ENCODE measurements at regions not wholly inside any gene's neighbourhood (a gene's known extent, or its start where the extent isn't known, plus 50 kb on each side); places are given as distances from the start of the nearest gene placed in this dataset.

GRCh38 chr1:29729281-29729680, 493.0 kb downstream of the PTPRU start:
- Histone ChIP-seq H3K4me3 (ENCODE audit: control insufficient read depth in 2 of 3, extremely low read depth in 1 of 3, insufficient read depth in 2 of 3, low read depth in 1 of 3, low read length in 3 of 3) (no peak overlapping the region), H4K20me1 (ENCODE audit: control insufficient read depth, extremely low read depth, insufficient read depth, low read length) (no peaks in the 10 kb centered on the region), H3K4me1 (ENCODE audit: control insufficient read depth, extremely low read depth, insufficient read depth, low read length) (no peaks in the 10 kb centered on the region), H3K27ac (ENCODE audit: control insufficient read depth, insufficient read depth, low read length) (no peak overlapping the region), H3K9me1 (ENCODE audit: control insufficient read depth, extremely low read depth, insufficient read depth, low read length) (no peaks in the 10 kb centered on the region), H3K36me3 (ENCODE audit: control insufficient read depth in 2 of 2, extremely low read depth in 1 of 2, insufficient read depth in 2 of 2, low read length in 2 of 2) (no peaks in the 10 kb centered on the region), H3K27me3 (ENCODE audit: control insufficient read depth, extremely low read depth, insufficient read depth, low read length) (no peaks in the 10 kb centered on the region), H3K9ac (ENCODE audit: control insufficient read depth, extremely low read depth, insufficient read depth, low read length) (no peak overlapping the region), H3K79me2 (ENCODE audit: control insufficient read depth, insufficient read depth, low read length) (no peaks in the 10 kb centered on the region), H3K9me3 (ENCODE audit: control insufficient read depth, low read depth, low read length) (no peaks in the 10 kb centered on the region), H2AFZ (ENCODE audit: control insufficient read depth, low read length) (no peak overlapping the region), H3K4me2 (ENCODE audit: control insufficient read depth, extremely low read depth, insufficient read depth, low read depth, low read length) (no peak overlapping the region)
- DNase-seq (ENCODE audit: low read depth, low spot score) (no peak), FAIRE-seq (no peak)
- TF ChIP-seq CTCF (optimal IDR thresholded peaks at IDR 0.05 in 1 of 3, IDR thresholded peaks at IDR 0.05 in 1 of 3, conservative IDR thresholded peaks at IDR 0.05 in 1 of 3; ENCODE audit: extremely low read depth in 1 of 3, insufficient read depth in 2 of 3, low read length in 3 of 3) (no peak), EZH2 (IDR thresholded peaks at IDR 0.05; ENCODE audit: low read length) (no peak)
- dilution Hi-C loops (cut with MboI; ENCODE audit: extremely low pct_ligation_motif_present, low sequenced_read_pairs) = no loop called here

GRCh38 chr1:29728703-29729102, 492.4 kb downstream of the PTPRU start:
- Histone ChIP-seq H3K9ac (ENCODE audit: control insufficient read depth, extremely low read depth, insufficient read depth, low read length) (no peak overlapping the region), H3K4me2 (ENCODE audit: control insufficient read depth, extremely low read depth, insufficient read depth, low read depth, low read length) (no peak overlapping the region), H3K9me1 (ENCODE audit: control insufficient read depth, extremely low read depth, insufficient read depth, low read length) (no peaks in the 10 kb centered on the region), H4K20me1 (ENCODE audit: control insufficient read depth, extremely low read depth, insufficient read depth, low read length) (no peaks in the 10 kb centered on the region), H3K36me3 (ENCODE audit: control insufficient read depth in 2 of 2, extremely low read depth in 1 of 2, insufficient read depth in 2 of 2, low read length in 2 of 2) (no peaks in the 10 kb centered on the region), H3K4me1 (ENCODE audit: control insufficient read depth, extremely low read depth, insufficient read depth, low read length) (no peaks in the 10 kb centered on the region), H3K9me3 (ENCODE audit: control insufficient read depth, low read depth, low read length) (peaks cover 1% of the 10 kb centered on the region), H3K27ac (ENCODE audit: control insufficient read depth, insufficient read depth, low read length) (no peak overlapping the region), H3K27me3 (ENCODE audit: control insufficient read depth, extremely low read depth, insufficient read depth, low read length) (no peaks in the 10 kb centered on the region), H2AFZ (ENCODE audit: control insufficient read depth, low read length) (no peak overlapping the region), H3K79me2 (ENCODE audit: control insufficient read depth, insufficient read depth, low read length) (no peaks in the 10 kb centered on the region), H3K4me3 (ENCODE audit: control insufficient read depth in 2 of 3, extremely low read depth in 1 of 3, insufficient read depth in 2 of 3, low read depth in 1 of 3, low read length in 3 of 3) (no peak overlapping the region)
- dilution Hi-C loops (cut with MboI; ENCODE audit: extremely low pct_ligation_motif_present, low sequenced_read_pairs) = no loop called here
- DNase-seq (ENCODE audit: low read depth, low spot score) (no peak), FAIRE-seq (no peak)
- TF ChIP-seq EZH2 (IDR thresholded peaks at IDR 0.05; ENCODE audit: low read length) (no peak), CTCF (optimal IDR thresholded peaks at IDR 0.05 in 1 of 3, IDR thresholded peaks at IDR 0.05 in 1 of 3, conservative IDR thresholded peaks at IDR 0.05 in 1 of 3; ENCODE audit: extremely low read depth in 1 of 3, insufficient read depth in 2 of 3, low read length in 3 of 3) (no peak)

Measured in keratinocyte (primary cell).